AG08396 (cell line): ENCODE measurements at regions not wholly inside any gene's neighbourhood (a gene's known extent, or its start where the extent isn't known, plus 50 kb on each side); places are given as distances from the start of the nearest gene placed in this dataset.
"Not testable (repeated sequence)": the region's sequence is repeated elsewhere in the genome, so short reads cannot be mapped to it uniquely, and the experiment has no call there.

Source experiments
- DNase-seq: peaks from one replicate; pipeline ENCODE4 v3.0.0; 2012; ENCODE audit warnings: low spot score, mixed read lengths

- no peak for DNase-seq
Measured at GRCh38 chr19:28602675-28603298, 610.2 kb downstream of the UQCRFS1 start.

GRCh38 chr19:28601723-28602440 is 611.1 kb downstream of the UQCRFS1 start:
- no peak for DNase-seq

- DNase-seq: no peak
Measured at GRCh38 chr19:28598861-28599260, 614.1 kb downstream of the UQCRFS1 start.

GRCh38 chr19:28596561-28597071 is 616.3 kb downstream of the UQCRFS1 start:
- no peak for DNase-seq

GRCh38 chr19:28595722-28596480 is 617.0 kb downstream of the UQCRFS1 start:
- no peak for DNase-seq

GRCh38 chr19:28594737-28595136 is 618.2 kb downstream of the UQCRFS1 start:
- DNase-seq: no peak

- not testable (repeated sequence) for DNase-seq
Measured at GRCh38 chr19:28589991-28590411, 623.0 kb downstream of the UQCRFS1 start.

GRCh38 chr19:28586474-28586873 is 626.5 kb downstream of the UQCRFS1 start:
- no peak for DNase-seq

- DNase-seq: no peak
Measured at GRCh38 chr19:28585796-28586195, 627.2 kb downstream of the UQCRFS1 start.

GRCh38 chr19:28583713-28584112 is 629.2 kb downstream of the UQCRFS1 start:
- DNase-seq: no peak

- DNase-seq: no peak
Measured at GRCh38 chr19:28583242-28583641, 629.7 kb downstream of the UQCRFS1 start.

GRCh38 chr19:28582796-28583195 is 630.2 kb downstream of the UQCRFS1 start:
- DNase-seq: no peak

GRCh38 chr19:28582344-28582743 is 630.6 kb downstream of the UQCRFS1 start:
- DNase-seq: no peak

- no peak for DNase-seq
Measured at GRCh38 chr19:28581468-28581770, 631.5 kb downstream of the UQCRFS1 start.

- DNase-seq: no peak
Measured at GRCh38 chr19:28578786-28579505, 634.0 kb downstream of the UQCRFS1 start.

- DNase-seq: no peak
Measured at GRCh38 chr19:28578208-28578607, 634.7 kb downstream of the UQCRFS1 start.

GRCh38 chr19:28577666-28578065 is 635.3 kb downstream of the UQCRFS1 start:
- no peak for DNase-seq

- DNase-seq: no peak
Measured at GRCh38 chr19:28577233-28577632, 635.7 kb downstream of the UQCRFS1 start.

GRCh38 chr19:28575816-28576215 is 637.1 kb downstream of the UQCRFS1 start:
- no peak for DNase-seq

GRCh38 chr19:28575312-28575711 is 637.6 kb downstream of the UQCRFS1 start:
- DNase-seq: not testable (repeated sequence)

- no peak for DNase-seq
Measured at GRCh38 chr19:28574212-28574611, 638.7 kb downstream of the UQCRFS1 start.
